ENCODE measurements at regions not wholly inside any gene's neighbourhood (a gene's known extent, or its start where the extent isn't known, plus 50 kb on each side); places are given as distances from the start of the nearest gene placed in this dataset.

DNA sequence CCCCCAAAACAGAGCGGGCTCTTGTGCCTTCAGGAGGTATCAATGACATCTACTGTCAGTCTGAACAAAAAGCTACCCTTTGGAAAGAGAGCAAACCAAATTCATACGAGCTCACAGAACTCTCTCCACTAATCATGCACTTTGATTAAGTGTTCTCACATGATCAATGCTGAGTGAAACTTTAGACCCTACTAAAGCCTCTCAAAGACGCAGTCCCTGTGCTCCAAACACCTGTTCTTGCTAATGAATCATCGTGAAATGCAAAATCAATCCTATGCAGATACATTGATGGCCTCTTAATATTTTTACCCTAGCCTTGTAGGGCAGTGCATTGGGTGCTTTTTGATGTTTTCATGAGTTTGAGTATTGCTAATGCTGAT, 113.4 kb downstream of the ZBTB18 start:
- TF ChIP-seq ZNF70 (CRISPR knock-in tag; IDR thresholded peaks at IDR 0.05) = no peak
- TF ChIP-seq GLIS3 (CRISPR knock-in tag; IDR thresholded peaks at IDR 0.05) = no peak
- TF ChIP-seq TCF4 (CRISPR knock-in tag; IDR thresholded peaks at IDR 0.05; ENCODE audit: borderline replicate concordance) = no peak

Measured in SK-N-SH treated with all-trans-retinoic acid at 6 μM for 48 hours (cell line).